HG02973 (cell line): ENCODE measurements at regions not wholly inside any gene's neighbourhood (a gene's known extent, or its start where the extent isn't known, plus 50 kb on each side); places are given as distances from the start of the nearest gene placed in this dataset.
"Not testable (repeated sequence)": the region's sequence is repeated elsewhere in the genome, so short reads cannot be mapped to it uniquely, and the experiment has no call there.

ENCODE experiments used
- ATAC-seq: cut with Tn5 transposase; IDR thresholded peaks from one replicate; pipeline ENCODE4 v1.9.1; 2021; ENCODE audit warnings: moderate library complexity; ENCODE audit not compliant: unreplicated experiment

GRCh38 chr9:39559384-39559783 is 203.9 kb downstream of the SPATA31A1 start:
- ATAC-seq: not testable (repeated sequence)

- not testable (repeated sequence) for ATAC-seq
Observed at GRCh38 chr9:39566782-39567181, 211.3 kb downstream of the SPATA31A1 start.

DNA sequence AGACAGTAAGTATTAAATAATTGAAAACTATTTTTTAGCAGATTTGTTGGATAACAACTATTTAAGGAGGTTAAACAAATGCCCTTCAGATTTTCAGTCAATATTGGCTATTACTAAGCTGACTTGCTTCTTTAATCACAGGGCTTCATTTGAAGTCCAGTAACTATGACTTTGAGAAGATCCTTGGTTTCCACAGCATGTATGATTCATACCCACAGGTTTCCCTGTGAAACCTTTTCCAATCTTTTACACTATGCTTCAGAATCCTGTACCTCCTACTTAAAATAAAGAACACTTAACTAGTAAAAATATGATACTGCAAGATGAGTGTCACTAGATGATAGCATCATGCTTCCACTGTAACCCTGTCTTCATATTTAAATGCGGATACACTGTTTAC is 211.9 kb downstream of the SPATA31A1 start:
- not testable (repeated sequence) for ATAC-seq

DNA sequence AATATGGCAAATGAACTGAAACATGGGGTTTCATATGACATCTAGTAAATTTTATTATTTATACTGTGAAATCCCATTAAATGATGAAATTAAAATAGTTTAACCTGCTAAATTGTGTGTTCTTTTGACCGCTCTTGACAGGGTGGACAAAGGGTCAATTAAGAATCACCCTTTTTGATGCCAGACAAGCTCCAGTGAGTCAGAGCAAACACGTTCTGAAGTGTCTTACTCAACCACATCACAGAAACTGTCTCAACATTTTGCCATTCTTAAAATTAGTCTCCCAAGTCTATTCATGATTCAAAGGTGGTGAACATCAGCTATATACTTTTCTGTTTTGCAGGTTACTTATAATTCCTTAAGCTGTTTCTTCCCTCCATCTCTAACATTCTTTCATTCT is 213.4 kb downstream of the SPATA31A1 start:
- not testable (repeated sequence) for ATAC-seq

DNA sequence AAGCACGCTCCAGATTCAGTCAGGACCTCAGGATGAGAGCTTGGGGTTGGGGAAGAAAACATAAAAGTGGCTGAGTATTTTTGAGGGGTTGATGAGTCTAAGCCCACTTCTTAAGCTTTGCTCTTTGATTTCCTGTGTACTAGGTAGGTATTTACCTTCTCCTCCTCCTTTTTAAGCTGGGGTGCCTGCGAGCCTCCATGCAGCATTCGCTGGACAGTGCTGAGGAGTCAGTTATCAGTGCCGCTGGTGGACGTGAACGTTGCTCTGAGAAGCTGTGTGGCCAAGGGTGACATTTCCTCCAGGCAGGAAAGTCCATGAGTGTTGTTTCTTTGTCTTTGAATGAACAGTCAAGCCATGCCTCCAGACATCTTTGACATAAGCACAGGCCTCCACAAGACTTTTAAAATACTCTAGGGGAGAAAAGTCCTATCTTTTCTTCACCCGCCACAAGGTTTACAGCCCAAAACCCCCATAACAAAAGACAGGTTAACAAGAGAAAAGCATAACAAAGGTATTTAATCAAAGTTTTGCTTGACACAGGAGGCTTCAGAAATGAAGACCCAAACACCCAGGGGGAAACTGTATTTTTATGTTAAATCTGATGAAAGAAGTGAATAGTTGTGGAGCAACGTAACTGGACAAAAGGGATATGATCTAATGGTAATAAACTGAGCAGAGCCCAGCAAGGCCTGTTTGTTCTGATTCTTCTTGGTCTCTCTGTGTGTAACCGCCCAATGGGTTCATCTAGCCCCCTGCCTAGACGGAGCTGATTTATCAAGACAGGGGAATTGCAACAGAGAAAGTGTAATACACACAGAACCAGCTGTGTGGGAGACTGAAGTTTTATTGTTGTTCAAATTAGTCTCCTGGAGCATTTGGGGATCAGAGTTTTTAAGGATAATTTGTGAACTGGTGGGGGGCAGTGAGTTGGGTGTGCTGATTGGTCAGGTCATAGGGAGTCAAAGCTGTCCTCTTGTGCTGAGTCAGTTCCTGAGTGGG is 217.9 kb downstream of the SPATA31A1 start:
- ATAC-seq: not testable (repeated sequence)

DNA sequence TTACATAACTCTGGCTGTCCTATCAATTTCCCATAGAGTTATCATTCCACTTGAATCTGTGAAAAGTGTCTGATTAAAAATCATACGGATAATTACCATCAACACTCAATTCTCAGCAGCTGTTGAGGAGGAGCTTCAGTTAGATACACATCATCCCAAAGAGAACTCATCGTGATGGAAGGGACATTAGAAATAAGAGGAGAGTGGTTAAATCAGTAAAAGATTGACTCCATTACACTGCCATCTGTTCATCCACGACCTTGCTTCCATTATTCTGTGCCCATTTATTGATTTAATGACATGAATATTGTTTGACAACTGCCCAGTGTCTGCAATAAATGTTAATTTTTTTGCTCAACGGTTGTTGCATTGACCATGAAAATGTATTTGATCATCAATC is 223.5 kb downstream of the SPATA31A1 start:
- not testable (repeated sequence) for ATAC-seq

DNA sequence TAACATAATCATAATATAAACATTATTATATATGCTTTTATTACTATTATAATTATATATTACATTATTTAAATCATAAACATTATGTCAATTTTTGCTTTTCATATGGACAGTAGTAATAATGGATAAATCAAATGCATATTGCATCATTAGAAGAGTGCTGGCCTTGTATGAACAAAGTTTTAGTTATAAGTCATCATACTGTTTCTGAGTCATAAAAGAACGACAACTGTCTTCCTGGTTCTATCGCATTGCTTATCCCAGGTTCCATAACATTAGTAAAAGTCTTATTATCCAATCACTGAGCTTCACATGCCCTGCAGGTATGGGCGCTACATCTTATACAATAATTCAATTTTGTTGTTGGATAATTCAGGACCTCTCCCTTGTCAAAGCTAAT is 225.8 kb downstream of the SPATA31A1 start:
- ATAC-seq: not testable (repeated sequence)

DNA sequence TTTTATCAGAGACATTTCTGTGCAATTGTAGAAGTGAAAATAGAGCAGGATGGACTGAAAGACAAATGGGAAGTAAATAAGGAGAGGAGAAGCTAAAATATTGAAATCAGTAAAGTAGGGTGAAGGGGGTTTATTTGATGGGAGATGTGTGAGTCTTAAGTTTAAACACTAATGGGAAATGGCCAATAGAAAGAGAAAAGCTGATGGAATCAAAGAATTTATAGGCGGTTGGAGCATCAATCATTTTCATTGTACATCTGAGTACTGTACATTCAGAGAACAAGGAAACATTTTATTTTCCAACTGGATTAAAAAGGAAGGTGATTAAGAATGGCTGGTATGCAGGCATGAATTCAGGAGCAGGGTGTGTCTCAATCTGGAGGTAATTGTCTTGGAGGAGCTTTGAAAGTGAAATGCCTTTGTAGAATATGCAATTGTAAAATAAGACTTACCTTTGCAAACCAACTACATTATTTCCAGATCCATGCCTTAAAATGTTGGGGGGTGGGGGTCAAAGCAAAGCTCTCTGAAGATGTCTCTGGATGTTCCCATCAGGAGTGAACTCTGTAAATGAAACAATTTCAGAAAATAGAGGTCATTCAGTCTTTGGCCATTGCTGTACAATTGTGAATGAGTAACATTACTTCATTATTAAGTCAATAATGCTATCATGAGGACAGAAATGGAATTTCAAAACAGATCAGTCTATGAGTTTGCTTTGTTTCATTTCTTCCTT is 227.4 kb downstream of the SPATA31A1 start:
- ATAC-seq: not testable (repeated sequence)

GRCh38 chr9:39583413-39583747 is 227.9 kb downstream of the SPATA31A1 start:
- not testable (repeated sequence) for ATAC-seq

- ATAC-seq: not testable (repeated sequence)
Observed at GRCh38 chr9:39585233-39585632, 229.8 kb downstream of the SPATA31A1 start.

DNA sequence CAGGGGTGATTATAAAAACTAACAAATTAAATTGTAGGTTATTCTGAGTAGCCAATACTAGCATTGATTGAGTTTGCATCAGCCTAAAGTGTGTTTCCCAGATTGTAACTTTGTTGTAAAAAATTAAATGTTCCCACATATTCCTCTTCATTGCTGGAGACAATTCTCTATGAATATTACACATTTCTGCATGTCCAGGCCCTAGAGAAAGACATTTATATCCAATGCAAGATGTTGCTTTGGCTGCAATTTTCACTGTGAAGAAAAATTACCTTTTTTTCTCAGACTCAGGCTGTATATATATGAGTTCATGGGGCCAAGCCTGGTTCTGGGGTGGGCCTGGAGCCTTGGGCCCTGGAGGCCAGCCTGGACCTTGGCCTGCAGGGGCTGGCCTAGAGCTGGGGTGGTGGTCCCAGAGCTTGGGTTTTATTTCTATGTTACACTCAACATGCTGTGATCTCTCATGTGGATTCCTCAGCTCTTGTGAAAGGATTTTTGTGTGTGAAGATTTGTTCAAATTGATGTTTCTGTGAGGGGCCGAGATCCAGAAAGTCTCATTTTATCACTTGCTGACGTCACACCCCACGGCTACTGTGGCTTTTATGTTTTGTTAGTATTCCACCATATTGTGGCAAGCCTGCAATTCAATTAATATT is 232.5 kb downstream of the SPATA31A1 start:
- ATAC-seq: no peak

DNA sequence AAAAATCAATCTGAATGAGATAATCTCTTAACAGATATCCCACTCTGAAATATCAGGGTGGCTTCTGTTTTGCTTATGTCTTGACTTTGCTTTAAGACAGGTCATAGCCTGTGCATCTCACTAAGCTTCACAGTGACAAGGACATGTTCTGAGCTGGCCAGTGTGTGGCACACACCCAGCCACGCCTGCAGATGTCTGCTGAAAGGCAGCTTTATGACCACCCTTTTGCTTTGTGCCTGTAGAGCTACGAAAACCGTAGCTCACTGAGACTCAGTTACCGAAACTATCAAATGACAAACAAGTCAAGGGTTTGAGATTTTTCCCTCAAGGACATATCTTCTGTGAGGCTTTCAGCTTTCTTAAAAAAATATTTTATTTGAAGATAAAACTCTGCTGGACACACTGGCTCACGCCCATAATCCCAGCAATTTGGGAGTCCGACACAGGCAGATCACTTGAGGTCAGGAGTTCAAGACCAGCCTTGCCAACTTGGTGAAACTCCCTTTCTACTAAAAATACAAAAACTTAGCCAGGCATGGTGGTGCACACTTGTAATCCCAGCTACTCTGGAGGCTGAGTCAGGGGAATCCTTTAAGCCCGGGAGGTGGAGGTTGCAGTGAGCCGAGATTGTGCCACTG is 233.2 kb downstream of the SPATA31A1 start:
- no peak for ATAC-seq

DNA sequence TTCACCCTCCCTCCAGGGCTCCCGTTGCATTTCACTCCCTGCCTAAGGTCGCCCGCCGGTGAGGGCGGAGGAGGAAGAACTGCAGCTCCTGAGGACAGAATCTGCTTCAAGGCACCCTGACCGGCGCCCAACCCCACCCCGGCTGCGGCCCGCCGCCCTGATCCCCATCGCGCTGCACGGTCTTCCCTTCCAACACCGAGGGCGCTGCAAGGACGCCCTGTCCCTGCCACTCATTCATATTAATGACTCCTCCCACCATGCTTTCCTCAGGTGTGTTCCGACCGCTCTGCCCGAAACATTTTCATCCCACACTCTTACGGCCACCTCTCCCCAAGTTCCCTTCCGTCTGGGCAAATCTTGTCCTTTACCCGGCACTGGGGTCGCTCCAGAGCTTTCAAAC is 248.6 kb downstream of the SPATA31A1 start:
- ATAC-seq: not testable (repeated sequence)

DNA sequence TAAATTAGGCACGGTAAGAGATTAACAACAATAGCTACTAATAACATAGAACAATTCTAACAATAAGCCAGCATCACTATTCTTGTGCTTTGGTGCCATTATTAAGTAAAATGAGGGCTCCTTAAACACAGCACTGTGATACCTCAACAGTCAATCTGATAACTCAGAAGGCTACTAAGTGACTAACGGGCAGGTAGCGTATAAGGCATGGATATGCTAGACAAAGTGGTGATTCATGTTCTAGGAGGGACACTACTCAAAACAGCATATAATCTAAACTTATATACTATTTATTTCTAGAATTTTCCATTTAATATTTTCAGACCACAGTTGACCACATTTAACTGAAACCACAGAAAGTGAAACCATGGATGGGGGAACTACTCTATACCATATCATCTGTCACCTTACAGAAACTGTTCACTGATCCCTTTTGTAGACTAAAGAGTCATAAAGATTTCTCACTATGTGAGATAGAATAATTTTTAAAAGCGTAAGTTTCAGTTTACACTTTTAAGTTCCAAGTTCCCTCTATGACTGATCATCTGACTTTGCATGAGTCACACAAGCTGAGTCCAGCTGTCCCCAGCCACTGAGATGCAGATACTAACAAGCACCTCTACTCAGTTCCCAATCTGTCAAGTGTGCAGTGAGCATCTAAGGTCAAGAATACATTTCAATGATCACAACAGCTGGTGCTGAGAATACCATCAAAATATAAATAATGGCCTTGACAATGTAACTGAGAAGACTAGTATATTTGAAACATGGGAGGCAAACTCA is 256.2 kb downstream of the SPATA31A1 start:
- ATAC-seq: peak; percentile 98

- ATAC-seq: not testable (repeated sequence)
Observed at GRCh38 chr9:39616480-39616879, 261.0 kb downstream of the SPATA31A1 start.

DNA sequence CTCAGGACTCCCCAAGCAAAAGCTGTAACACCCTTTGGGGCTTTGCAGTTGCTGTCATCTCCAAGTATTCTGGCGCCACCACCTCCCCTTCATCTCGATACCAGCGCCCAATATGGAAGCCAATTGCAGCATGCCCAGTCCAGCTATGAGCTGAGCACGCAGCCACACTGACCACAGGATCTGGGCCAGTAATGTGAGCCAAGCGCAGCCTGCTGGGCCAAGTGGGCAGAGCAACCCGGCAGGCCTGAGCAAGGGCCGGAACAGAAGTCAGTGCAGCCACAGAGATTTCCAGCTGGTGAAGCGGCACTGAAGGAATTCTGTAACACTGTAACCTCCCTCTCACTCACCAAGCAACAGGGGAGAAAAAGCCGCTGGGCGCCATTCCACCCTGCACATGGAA is 268.6 kb downstream of the SPATA31A1 start:
- ATAC-seq: not testable (repeated sequence)

DNA sequence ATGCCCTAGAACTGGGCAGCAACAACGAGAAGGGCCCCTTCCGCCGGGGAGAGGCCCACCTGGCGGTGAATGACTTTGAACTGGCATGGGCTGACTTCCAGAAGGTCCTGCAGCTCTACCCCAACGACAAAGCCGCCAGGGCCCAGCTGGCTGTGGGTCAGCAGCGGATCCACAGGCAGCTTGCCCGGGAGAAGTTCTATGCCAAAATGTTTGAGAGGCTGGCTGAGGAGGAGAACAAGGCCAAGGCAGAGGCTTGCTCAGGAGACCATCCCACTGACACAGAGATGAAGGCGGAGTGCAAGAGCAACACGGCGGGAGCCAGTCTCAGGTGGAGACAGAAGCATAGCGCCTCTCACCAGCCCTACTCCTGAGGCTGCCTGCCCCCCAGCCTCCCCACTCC is 276.6 kb downstream of the SPATA31A1 start:
- ATAC-seq: not testable (repeated sequence)

DNA sequence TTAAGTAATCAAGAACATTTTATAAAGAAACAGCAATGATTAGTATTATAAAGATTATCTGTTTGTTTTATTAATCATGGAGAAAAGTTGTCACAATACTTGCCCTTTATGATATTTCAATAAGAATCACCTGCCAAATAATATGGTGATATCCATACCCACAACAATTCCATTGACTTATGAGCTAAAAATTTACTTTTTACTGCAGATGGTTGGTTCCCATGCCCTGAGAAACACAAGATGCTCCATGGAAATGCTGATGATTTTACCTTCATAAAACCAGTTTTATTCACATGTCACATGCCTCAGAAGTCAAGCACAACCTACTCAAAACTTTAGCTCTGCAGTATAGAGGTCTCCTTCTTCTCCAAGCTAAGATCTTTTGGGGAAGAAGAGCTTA is 293.6 kb downstream of the SPATA31A1 start:
- ATAC-seq: not testable (repeated sequence)

DNA sequence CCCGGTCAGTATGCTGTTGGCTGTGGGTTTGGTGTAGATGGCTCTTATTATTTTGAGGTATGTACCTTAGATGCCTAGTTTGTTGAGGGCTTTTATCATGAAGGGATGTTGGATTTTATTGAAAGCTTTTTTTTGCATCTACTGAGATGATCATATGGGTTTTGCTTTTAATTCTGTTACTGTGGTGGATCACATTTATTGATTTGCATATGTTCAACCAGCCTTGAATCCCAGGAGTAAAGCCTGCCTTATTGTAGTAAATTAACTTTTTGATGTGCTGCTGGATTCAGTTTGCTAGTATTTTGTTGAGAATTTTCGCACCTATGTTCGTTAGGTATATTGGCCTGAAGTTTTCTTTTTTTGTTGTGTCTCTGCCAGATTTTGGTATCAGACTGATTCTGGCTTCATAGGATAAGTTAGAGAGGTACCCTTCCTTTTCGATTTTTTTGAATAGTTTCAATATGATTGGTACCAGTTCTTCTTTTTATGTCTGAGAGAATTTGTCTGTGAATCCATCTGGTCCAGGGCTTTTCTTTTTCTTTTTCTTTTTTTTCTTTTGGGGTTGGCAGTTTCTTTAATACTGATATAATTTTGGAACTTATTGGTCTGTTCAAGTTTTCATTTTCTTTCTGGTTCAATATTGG is 301.6 kb downstream of the SPATA31A1 start:
- ATAC-seq: peak; percentile 75
